GM12875 (cell line): ENCODE measurements at regions not wholly inside any gene's neighbourhood (a gene's known extent, or its start where the extent isn't known, plus 50 kb on each side); places are given as distances from the start of the nearest gene placed in this dataset.
"Not testable (repeated sequence)": the region's sequence is repeated elsewhere in the genome, so short reads cannot be mapped to it uniquely, and the experiment has no call there.

Source experiments
- H3K4me3 ChIP-seq: one replicate; pipeline ENCODE4 v1.5.1; 2011; ENCODE audit warnings: low read depth, low read length, control low read depth
- CTCF ChIP-seq: IDR thresholded peaks from 2 replicates; pipeline ENCODE4 v1.5.1; 2011; ENCODE audit warnings: low read depth, mild to moderate bottlenecking, control low read depth, inconsistent platforms, low read length, moderate library complexity, borderline replicate concordance; ENCODE audit not compliant: insufficient read depth

GRCh38 chr10:34880817-34881216, 65.7 kb upstream of the PARD3 start:
- no peak overlapping the region for H3K4me3 ChIP-seq
- no peak for TF ChIP-seq CTCF

- not testable (repeated sequence) for H3K4me3 ChIP-seq
These were observed 63.6 kb upstream of the PARD3 start for GRCh38 chr10:34878651-34879050.

DNA sequence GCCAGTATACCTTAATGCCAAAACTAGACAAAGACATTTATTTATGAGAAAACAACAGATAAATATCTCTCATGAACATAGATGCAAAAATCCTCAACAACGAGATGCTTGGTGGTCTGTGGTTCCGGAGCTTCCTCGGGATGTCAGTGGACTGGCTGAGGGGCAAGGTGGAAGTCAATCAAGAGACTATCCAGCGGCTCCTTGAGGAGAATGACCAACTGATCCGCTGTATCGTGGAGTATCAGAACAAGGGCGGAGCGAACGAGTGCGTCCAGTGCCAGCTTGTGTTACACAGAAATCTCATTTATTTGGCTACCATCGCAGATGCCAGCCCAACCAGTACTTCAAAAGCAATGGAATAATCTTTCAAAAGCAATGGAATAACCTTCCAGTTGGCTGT, 60.0 kb upstream of the PARD3 start:
- no peak overlapping the region for H3K4me3 ChIP-seq
- TF ChIP-seq CTCF = no peak

DNA sequence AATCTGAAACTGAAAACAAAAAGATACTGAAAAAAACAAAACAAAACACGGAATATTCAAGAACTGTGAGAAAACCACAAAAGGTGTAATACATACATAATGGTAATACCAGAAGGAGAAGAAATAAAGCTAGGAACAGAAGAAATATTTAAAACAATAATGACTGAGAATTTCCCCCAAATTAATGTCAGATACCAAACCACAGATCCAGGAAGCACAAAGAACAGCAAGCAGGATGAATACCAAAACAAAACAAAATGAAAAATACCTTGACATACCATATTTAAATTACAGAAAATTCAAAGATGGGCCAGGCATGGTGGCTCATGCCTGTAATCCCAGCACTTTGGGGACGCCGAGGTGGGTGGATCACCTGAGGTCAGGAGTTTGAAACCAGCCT, 57.7 kb upstream of the PARD3 start:
- no peak overlapping the region for H3K4me3 ChIP-seq
- TF ChIP-seq CTCF = no peak

- TF ChIP-seq CTCF = no peak
These were observed 54.2 kb upstream of the PARD3 start for GRCh38 chr10:34869135-34869836.

GRCh38 chr10:34868589-34868988, 53.5 kb upstream of the PARD3 start:
- no peak overlapping the region for H3K4me3 ChIP-seq
- TF ChIP-seq CTCF = no peak

More at GRCh38 chr10:34869135-34869836, 54.2 kb upstream of the PARD3 start:
- no peak overlapping the region for H3K4me3 ChIP-seq

DNA sequence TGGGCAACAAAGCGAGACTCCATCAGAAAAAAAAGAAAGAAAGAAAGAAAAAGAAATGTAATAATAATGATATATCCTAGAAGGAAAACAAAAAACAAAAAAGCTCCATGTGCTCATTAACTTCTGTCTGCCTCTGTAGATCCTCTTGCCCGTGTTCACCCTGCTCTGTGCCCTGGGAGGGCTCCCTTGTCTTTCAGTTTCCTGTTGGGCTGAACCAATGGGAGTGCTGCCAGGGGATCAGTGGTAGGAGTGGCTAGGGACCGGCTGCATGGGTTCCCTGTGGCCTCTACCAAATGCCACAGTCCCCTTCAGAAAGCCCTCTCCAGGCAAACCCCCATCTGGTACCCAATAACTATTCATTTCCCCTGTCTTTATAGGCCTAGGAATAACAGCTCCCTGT, 51.8 kb upstream of the PARD3 start:
- H3K4me3 ChIP-seq = no peak overlapping the region
- no peak for TF ChIP-seq CTCF
